EL (cell line): ENCODE measurements at regions not wholly inside any gene's neighbourhood (a gene's known extent, or its start where the extent isn't known, plus 50 kb on each side); places are given as distances from the start of the nearest gene placed in this dataset.

Experiments used
- DNase-seq: peaks from one replicate; pipeline ENCODE4 v3.0.0-alpha.2; 2016

DNA sequence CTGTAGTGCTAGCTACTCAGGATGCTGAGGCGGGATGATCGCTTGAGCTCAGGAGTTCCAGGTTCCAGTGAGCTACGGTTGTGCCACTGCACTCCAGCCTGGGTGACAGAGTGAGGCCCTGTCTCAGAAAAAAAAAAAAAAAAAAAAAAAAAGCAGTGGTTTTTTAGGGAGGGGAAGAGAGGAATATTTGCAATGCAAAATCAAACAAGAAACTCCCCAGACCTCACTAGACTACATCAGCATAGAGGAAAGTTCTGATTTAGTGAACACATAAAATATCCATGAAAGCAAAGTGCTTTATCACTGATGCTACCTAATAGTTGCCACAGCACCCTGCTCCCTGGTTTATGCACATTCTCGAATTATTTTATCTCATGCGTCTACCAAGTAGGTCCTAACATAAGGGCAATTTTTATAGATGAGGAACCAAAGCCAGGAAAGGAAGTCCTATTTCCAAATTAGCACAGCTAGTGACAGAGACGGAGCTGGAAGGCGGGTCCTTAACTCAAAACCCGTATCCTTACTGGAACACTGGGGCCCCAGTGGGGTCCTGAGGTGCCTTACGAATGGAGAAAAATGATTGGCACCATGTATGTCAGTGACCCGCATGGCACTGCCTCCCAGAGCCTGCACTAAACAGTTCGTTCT, 50.7 kb upstream of the GPR157 start:
- DNase-seq = no peak

DNA sequence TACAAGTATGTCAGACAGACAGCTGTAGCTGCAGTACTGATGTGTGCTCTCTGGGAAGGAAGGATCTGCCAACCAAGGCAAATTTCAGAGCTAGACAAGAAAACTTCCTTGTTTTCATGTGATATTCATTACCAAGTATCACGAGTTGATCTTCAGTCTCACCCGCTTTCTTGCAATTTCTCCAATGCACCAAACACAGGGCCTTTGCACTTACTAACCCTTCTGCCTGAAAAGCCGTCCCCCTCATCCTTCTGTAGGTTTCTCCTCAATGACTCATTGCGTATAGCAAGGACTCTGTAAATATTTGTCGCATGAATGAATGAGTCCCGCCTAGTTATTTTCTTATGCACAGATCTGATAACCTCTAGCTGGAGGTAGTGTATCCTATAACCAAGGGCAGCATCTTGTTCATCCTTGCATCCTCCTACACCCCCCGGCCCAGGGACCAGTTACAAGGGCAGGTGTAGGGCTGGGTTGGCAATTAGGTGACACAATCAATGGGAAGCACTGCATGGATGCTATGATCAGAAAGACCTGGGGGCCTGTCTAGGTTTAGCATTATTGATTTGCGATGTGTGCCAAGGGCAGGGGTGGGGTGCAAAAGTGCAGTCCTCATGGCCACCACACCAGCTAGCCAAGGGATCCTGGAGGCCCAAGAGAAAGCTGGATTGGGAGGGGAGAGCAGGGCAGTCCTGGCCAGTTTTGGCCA, 51.4 kb upstream of the GPR157 start:
- DNase-seq = peak; percentile 76

DNA sequence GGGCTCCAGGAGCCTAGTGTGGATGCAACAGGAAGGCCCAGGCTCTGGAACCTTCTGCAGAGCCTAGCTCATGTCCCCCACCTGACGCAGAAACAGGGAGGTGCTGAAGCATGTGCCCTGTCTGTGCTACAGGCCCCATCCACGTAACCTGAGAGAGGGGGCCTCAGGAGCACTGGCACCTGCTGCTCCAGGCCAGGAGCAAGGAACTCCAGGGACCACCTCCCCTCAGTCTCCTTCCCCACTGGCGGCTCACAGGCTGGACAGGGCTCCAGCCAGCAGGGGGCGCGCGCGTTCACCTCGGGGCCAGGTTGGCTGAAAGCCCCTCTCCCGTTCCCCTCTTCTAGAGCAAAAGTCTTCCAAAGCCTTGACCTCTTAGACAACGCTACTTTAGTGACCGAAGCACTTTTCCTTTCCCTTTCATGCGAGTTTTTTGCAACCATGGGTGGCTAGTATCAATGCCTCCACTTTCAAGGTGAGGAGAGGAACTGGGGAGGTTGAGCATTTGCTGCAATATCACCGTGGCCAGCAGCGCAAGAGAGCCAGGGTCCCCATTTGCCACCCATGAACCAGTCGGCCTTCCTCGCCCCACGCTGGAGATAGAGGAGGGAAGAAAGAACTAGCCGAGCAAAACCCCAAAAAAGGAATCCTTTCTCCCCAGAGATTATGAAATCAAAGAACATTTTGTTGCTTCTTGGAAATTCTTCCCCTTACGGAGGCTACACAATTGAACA, 52.4 kb upstream of the GPR157 start:
- peak; percentile 65 for DNase-seq

DNA sequence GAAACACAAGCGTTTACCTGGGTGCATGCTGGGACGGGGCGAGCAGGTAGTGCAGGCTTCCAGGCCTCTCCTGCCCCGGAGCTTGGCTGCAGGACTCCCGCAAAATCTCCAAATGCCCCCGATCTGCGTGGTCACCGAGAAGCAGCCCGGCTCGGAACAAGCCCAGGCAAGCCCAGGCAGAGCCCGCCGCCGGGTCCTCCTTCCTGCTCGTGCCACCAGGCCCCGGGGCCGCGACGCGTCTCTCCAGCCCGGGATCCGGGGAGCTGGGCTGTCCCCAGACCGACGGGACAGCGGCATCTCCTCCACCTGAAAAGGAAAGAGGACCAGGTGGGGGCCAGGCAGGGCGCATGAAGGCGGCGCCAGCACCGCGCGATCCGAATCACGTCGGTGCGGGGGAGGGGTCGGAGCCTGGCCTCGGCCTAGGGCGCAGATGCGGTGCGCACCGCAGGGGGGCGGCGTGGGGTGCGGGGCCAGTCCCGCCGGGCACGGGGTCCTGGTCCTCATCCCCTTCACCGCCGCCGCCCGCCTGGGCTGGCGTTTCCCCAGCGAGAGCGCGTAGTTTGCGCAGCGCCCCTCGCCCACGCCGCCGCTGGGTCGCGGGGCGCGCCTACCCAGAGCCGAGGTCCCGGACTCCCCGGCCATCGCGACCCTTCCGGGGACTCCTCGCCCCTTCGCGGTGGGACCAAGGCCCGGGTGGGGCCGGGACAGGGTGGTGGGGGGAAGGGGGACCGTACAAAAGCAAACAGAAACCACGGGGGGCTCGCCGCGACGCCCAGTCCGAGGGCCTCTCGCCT, 52.4 kb upstream of the H6PD start:
- DNase-seq = no peak

DNA sequence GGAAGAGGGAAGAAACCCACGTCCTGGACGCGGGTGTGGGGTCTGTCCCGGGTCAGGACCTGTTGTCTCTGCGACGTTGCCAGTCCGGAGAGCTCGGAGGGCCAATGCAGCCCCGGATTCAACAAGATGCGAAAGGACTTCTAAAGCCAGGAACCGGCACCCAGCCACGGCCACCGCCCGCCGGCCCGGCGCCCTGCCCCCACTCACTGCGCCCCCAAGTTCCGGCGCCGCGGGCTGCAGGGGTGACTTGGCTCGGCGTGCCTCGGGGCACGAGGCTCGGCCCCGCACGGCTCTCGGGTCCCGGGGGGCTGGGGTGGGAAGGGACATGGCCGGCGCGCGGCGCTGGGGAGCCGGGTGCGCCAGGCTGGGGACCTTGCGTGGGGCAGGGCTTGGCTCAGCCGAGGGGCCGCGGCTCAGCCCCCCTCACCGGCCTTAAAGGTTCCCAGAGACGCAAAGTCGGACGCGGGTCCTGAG, 51.8 kb upstream of the H6PD start:
- DNase-seq = no peak

DNA sequence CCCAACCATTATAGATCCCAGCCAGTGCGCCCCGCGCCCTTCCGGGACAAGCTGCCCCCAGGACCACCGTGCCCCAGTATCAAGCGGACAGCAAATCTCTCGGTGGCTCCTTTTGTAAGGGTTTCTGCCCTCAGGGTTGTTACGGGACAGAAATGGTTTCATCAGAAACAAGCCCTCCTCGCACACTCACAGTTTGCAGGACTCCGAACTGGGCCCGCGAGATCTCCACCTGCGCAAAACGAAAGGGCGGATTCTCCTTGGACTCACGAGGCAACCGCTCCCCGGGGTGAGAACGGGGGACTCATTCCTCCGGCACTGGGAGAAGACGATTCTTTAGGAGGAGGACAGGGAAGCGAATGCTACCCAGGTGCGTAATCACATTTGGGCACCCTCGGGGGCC, 51.1 kb upstream of the H6PD start:
- no peak for DNase-seq

DNA sequence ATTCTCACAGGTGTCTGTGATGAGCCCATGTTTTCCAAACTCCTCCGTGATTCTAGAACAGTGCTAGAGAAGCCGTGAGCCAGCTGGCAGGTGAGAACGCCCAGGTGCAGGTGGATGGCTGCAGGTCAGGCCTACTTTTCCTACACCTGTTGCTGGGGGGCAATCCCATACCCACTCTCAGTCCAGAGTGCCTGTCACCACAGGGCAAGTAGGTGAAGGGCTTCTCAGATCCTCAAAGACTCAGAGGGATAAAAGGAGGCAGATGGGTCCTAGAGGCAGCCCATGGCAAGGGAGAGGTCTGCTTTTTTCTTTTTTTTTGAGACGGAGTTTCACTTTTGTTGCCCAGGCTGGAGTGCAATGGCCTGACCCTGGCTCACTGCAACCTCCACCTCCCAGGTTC, 50.7 kb upstream of the H6PD start:
- no peak for DNase-seq

DNA sequence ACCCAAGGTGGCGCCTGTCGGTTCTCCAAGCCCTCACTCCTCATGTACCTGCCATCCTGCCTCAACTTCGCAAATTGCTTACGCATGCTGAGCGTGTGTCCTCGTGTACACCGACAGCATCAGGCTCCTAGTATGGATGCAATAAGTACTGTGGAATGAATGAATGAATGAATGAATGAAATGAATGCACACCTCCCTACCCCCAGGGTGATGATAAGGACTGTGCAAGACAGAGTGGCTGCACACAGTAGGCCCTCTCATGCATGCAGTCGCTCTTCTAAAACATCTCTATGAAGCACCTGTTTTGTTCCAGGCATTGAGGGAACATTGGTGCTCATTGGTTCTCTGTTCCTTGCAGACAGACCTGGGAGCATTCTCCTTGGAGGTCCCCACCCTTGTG, 49.8 kb upstream of the H6PD start:
- no peak for DNase-seq
